ENCODE measurements at regions not wholly inside any gene's neighbourhood (a gene's known extent, or its start where the extent isn't known, plus 50 kb on each side); places are given as distances from the start of the nearest gene placed in this dataset.

GRCh38 chr4:180789929-180790328 is 1453.3 kb upstream of the TENM3 start:
- no peak for DNase-seq (ENCODE audit: low read depth)
- H3K4me3 ChIP-seq (ENCODE audit: low read depth, low read length): no peak overlapping the region
- TF ChIP-seq CTCF (IDR thresholded peaks at IDR 0.05; ENCODE audit: control insufficient read depth, extremely low read depth, insufficient read depth): no peak

DNA sequence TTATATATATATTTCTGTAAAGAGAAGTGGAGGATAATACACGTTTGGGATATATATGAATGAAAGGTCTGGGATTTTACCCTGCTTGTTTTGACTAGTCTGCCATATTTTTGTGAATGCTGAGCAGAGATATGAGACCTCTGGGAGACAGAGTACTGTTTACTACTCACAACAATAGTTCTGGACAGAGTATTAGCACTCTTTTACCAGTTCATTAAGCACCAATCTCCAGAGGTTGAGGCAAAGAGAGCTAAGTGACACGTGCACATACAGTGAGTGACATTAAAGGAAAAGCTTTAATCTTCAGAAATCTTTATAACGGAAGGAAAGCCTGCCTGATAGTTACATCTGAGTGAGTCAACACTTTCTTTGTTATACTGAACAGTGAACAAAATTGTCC is 1452.7 kb upstream of the TENM3 start:
- TF ChIP-seq CTCF (IDR thresholded peaks at IDR 0.05; ENCODE audit: control insufficient read depth, extremely low read depth, insufficient read depth): no peak
- no peak for DNase-seq (ENCODE audit: low read depth)
- H3K4me3 ChIP-seq (ENCODE audit: low read depth, low read length): no peak overlapping the region

GRCh38 chr4:180792541-180792940 is 1450.7 kb upstream of the TENM3 start:
- no peak for TF ChIP-seq CTCF (IDR thresholded peaks at IDR 0.05; ENCODE audit: control insufficient read depth, extremely low read depth, insufficient read depth)
- no peak overlapping the region for H3K4me3 ChIP-seq (ENCODE audit: low read depth, low read length)
- DNase-seq (ENCODE audit: low read depth): no peak

GRCh38 chr4:180794333-180794732 is 1448.9 kb upstream of the TENM3 start:
- H3K4me3 ChIP-seq (ENCODE audit: low read depth, low read length): no peak overlapping the region
- TF ChIP-seq CTCF (IDR thresholded peaks at IDR 0.05; ENCODE audit: control insufficient read depth, extremely low read depth, insufficient read depth): no peak
- DNase-seq (ENCODE audit: low read depth): no peak

- DNase-seq (ENCODE audit: low read depth): no peak
- H3K4me3 ChIP-seq (ENCODE audit: low read depth, low read length): no peak overlapping the region
- TF ChIP-seq CTCF (IDR thresholded peaks at IDR 0.05; ENCODE audit: control insufficient read depth, extremely low read depth, insufficient read depth): no peak
Observed at GRCh38 chr4:180798036-180798577, 1445.1 kb upstream of the TENM3 start.

DNA sequence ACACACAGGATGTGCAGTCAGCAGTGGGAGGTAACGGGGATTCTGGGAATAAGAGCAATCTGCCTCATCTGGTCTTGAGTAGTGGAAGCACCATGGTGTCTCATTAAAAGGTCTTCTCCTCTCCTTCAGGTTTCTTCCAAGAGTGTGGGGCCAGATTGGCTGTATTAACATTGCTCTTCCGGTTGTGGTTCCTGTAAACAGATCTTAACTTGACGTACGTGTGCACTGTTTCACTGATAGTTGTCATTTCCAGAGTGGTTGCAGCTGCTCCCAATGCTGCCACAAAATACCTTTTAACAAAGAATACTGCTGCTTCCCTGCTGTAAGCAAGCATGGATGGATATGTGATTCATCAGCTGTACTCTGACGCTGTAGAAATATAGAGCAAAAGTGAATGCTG is 1443.4 kb upstream of the TENM3 start:
- no peak for TF ChIP-seq CTCF (IDR thresholded peaks at IDR 0.05; ENCODE audit: control insufficient read depth, extremely low read depth, insufficient read depth)
- no peak overlapping the region for H3K4me3 ChIP-seq (ENCODE audit: low read depth, low read length)
- DNase-seq (ENCODE audit: low read depth): no peak

- TF ChIP-seq CTCF (IDR thresholded peaks at IDR 0.05; ENCODE audit: control insufficient read depth, extremely low read depth, insufficient read depth): no peak
- no peak for DNase-seq (ENCODE audit: low read depth)
- no peak overlapping the region for H3K4me3 ChIP-seq (ENCODE audit: low read depth, low read length)
Observed at GRCh38 chr4:180805101-180805500, 1438.1 kb upstream of the TENM3 start.

Data from LNCaP clone FGC (cell line).